ENCODE measurements at regions not wholly inside any gene's neighbourhood (a gene's known extent, or its start where the extent isn't known, plus 50 kb on each side); places are given as distances from the start of the nearest gene placed in this dataset.

DNA sequence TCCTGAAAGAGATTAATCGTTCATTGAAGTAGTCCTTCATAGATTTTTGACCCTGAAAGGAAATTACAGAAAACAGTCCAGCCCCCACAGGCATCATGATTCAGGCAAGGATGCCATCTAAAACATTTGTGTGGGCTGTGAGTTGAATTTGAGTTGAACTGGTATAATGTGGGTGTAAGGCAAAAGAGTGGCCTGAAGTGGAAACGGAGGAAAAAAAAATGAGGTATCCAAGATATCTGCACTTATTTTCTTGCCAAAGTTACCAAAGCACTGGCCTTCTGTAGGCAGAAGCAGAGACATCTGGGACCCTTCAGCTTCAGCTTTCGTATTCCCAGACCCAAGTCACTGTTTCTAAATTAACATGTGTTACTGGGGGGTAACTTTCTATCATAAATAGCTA lies 105.1 kb upstream of the DIO2 start:
- Histone ChIP-seq H3K9me2 (replicated peaks; ENCODE audit: insufficient read depth, low read length) (no peaks in the 10 kb centered on the region), H3K9me3 (ENCODE audit: insufficient read depth, low read length) (no peaks in the 10 kb centered on the region), H4K20me1 (ENCODE audit: low read depth, low read length) (no peaks in the 10 kb centered on the region), H3K79me2 (ENCODE audit: insufficient read depth, low read length) (no peaks in the 10 kb centered on the region), H3K27me3 (ENCODE audit: low read length) (no peaks in the 10 kb centered on the region), H2AFZ (ENCODE audit: low read depth, low read length, severe bottlenecking) (no peak overlapping the region), H3K27ac (ENCODE audit: low read depth, low read length) (no peak overlapping the region), H3K4me2 (ENCODE audit: low read depth, low read length, poor library complexity, severe bottlenecking) (no peak overlapping the region), H3K9ac (ENCODE audit: low read length) (no peak overlapping the region), H3K36me3 (ENCODE audit: low read length) (no peaks in the 10 kb centered on the region), H3F3A (ENCODE audit: insufficient read depth) (no peaks in the 10 kb centered on the region), H3K4me3 (ENCODE audit: insufficient read depth, low read length, poor library complexity, severe bottlenecking) (no peak overlapping the region)
- TF ChIP-seq, protein P1, sequence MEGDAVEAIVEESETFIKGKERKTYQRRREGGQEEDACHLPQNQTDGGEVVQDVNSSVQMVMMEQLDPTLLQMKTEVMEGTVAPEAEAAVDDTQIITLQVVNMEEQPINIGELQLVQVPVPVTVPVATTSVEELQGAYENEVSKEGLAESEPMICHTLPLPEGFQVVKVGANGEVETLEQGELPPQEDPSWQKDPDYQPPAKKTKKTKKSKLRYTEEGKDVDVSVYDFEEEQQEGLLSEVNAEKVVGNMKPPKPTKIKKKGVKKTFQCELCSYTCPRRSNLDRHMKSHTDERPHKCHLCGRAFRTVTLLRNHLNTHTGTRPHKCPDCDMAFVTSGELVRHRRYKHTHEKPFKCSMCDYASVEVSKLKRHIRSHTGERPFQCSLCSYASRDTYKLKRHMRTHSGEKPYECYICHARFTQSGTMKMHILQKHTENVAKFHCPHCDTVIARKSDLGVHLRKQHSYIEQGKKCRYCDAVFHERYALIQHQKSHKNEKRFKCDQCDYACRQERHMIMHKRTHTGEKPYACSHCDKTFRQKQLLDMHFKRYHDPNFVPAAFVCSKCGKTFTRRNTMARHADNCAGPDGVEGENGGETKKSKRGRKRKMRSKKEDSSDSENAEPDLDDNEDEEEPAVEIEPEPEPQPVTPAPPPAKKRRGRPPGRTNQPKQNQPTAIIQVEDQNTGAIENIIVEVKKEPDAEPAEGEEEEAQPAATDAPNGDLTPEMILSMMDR (IDR thresholded peaks at IDR 0.05; ENCODE audit: insufficient read depth, low read length, poor library complexity, severe bottlenecking): no peak
- no peak for TF ChIP-seq EZH2phosphoT487 (conservative IDR thresholded peaks at IDR 0.05; ENCODE audit: low read length)

DNA sequence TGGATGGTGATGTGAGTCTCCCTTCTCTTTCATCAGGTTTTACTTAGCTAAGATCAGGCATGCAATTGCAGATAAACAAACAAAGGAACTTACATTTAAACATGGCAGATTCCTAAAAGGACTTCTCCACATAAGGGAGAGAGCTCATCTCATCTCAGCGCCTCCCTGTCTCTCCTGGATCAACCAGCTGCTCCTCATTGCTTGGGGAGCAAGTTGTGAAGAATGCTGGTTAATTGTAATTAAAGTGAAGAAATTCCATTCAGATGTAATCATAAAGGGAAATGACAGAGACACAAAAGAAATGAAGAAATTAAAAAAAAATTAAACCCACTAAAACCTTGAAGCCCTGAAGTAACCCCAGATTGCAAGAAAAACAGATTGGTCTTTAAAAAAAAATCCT lies 104.4 kb upstream of the DIO2 start:
- no peak for TF ChIP-seq EZH2phosphoT487 (conservative IDR thresholded peaks at IDR 0.05; ENCODE audit: low read length)
- TF ChIP-seq, protein P1 (IDR thresholded peaks at IDR 0.05; ENCODE audit: insufficient read depth, low read length, poor library complexity, severe bottlenecking): no peak
- Histone ChIP-seq H3K36me3 (ENCODE audit: low read length) (no peaks in the 10 kb centered on the region), H4K20me1 (ENCODE audit: low read depth, low read length) (no peaks in the 10 kb centered on the region), H3K4me3 (ENCODE audit: insufficient read depth, low read length, poor library complexity, severe bottlenecking) (no peak overlapping the region), H2AFZ (ENCODE audit: low read depth, low read length, severe bottlenecking) (no peak overlapping the region), H3K79me2 (ENCODE audit: insufficient read depth, low read length) (no peaks in the 10 kb centered on the region), H3K27me3 (ENCODE audit: low read length) (no peaks in the 10 kb centered on the region), H3K4me2 (ENCODE audit: low read depth, low read length, poor library complexity, severe bottlenecking) (no peak overlapping the region), H3K9me3 (ENCODE audit: insufficient read depth, low read length) (no peaks in the 10 kb centered on the region), H3K9ac (ENCODE audit: low read length) (no peak overlapping the region), H3F3A (ENCODE audit: insufficient read depth) (no peaks in the 10 kb centered on the region), H3K9me2 (replicated peaks; ENCODE audit: insufficient read depth, low read length) (no peaks in the 10 kb centered on the region), H3K27ac (ENCODE audit: low read depth, low read length) (no peak overlapping the region)

DNA sequence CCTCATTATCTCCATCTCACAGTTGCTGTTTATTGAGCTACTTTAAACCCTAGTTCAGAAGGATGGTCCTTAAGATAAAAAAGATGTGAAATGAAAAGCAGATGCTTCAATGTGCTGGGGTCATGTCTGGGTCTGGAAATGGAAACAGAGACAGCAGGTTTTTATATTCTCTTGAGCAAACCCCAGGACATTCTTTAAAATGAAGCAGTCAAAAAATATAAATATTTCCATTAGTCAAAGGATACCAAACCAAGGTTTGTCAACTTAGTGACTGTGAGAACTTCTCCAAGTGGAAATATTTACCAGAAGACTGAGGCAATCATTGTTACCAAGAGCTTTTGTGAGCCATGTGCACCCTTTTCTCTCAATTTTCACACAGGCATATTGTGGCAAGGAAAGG lies 102.5 kb upstream of the DIO2 start:
- no peaks in the 10 kb centered on the region for H3K9me3 ChIP-seq (ENCODE audit: insufficient read depth, low read length)
- no peaks in the 10 kb centered on the region for H4K20me1 ChIP-seq (ENCODE audit: low read depth, low read length)
- no peak overlapping the region for H3K4me3 ChIP-seq (ENCODE audit: insufficient read depth, low read length, poor library complexity, severe bottlenecking)
- no peaks in the 10 kb centered on the region for H3K27me3 ChIP-seq (ENCODE audit: low read length)
- no peak overlapping the region for H3K27ac ChIP-seq (ENCODE audit: low read depth, low read length)
- no peak for TF ChIP-seq EZH2phosphoT487 (conservative IDR thresholded peaks at IDR 0.05; ENCODE audit: low read length)
- TF ChIP-seq, protein P1 (IDR thresholded peaks at IDR 0.05; ENCODE audit: insufficient read depth, low read length, poor library complexity, severe bottlenecking): no peak
- H3K4me2 ChIP-seq (ENCODE audit: low read depth, low read length, poor library complexity, severe bottlenecking): no peak overlapping the region
- H3F3A ChIP-seq (ENCODE audit: insufficient read depth): no peaks in the 10 kb centered on the region
- no peaks in the 10 kb centered on the region for H3K9me2 ChIP-seq (replicated peaks; ENCODE audit: insufficient read depth, low read length)
- no peaks in the 10 kb centered on the region for H3K79me2 ChIP-seq (ENCODE audit: insufficient read depth, low read length)
- no peak overlapping the region for H2AFZ ChIP-seq (ENCODE audit: low read depth, low read length, severe bottlenecking)
- no peak overlapping the region for H3K9ac ChIP-seq (ENCODE audit: low read length)
- H3K36me3 ChIP-seq (ENCODE audit: low read length): no peaks in the 10 kb centered on the region
